GM06990 (cell line): ENCODE measurements at regions not wholly inside any gene's neighbourhood (a gene's known extent, or its start where the extent isn't known, plus 50 kb on each side); places are given as distances from the start of the nearest gene placed in this dataset.

Experiments
- DNase-seq: peaks from one replicate; pipeline ENCODE4 v3.0.0-alpha.2; 2011; ENCODE audit not compliant: insufficient read length; ENCODE audit errors: extremely low read depth
- H3K27me3 ChIP-seq: replicated peaks from 2 replicates; pipeline ENCODE4 v1.6.0; 2011; ENCODE audit warnings: low read length; ENCODE audit not compliant: control insufficient read depth, insufficient read depth
- H3K36me3 ChIP-seq: 2 replicates; pipeline ENCODE4 v1.5.1; 2011; ENCODE audit warnings: low read length; ENCODE audit not compliant: control insufficient read depth, insufficient read depth
- H3K4me3 ChIP-seq: replicated peaks from 2 replicates; pipeline ENCODE4 v1.5.1; 2011; ENCODE audit warnings: low read depth, mild to moderate bottlenecking, control low read depth, low read length
- TF ChIP-seq, protein P1 (sequence below): IDR thresholded peaks from 2 replicates; pipeline ENCODE4 v1.5.1; 2011; ENCODE audit warnings: low read length, control low read depth, mild to moderate bottlenecking, inconsistent platforms; ENCODE audit not compliant: insufficient read depth, poor library complexity, severe bottlenecking

DNA sequence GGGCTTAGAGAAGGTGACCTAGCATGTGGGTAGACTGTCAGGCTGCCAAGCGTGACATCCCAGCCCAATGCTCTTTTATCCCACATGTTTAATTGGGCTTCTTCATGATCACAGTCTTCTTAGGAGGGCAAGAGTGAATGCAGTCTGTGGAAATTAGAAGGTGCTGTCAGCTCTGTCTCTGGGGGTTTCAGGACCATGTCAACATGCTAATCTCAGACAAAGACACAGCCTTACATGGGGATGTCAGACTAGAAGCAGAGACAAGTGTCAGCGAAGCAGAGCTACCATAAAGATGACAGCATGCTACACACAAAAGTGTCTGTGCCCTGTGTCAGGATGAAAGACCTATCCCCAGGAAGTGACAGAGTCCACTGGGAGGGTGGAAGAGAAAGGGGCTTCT is 120.1 kb upstream of the SLC25A36 start:
- H3K27me3 ChIP-seq, result no peaks in the 10 kb centered on the region
- H3K36me3 ChIP-seq, result no peaks in the 10 kb centered on the region
- TF ChIP-seq, protein P1, sequence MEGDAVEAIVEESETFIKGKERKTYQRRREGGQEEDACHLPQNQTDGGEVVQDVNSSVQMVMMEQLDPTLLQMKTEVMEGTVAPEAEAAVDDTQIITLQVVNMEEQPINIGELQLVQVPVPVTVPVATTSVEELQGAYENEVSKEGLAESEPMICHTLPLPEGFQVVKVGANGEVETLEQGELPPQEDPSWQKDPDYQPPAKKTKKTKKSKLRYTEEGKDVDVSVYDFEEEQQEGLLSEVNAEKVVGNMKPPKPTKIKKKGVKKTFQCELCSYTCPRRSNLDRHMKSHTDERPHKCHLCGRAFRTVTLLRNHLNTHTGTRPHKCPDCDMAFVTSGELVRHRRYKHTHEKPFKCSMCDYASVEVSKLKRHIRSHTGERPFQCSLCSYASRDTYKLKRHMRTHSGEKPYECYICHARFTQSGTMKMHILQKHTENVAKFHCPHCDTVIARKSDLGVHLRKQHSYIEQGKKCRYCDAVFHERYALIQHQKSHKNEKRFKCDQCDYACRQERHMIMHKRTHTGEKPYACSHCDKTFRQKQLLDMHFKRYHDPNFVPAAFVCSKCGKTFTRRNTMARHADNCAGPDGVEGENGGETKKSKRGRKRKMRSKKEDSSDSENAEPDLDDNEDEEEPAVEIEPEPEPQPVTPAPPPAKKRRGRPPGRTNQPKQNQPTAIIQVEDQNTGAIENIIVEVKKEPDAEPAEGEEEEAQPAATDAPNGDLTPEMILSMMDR, result no peak
- no peak for DNase-seq
- H3K4me3 ChIP-seq, result no peak overlapping the region

DNA sequence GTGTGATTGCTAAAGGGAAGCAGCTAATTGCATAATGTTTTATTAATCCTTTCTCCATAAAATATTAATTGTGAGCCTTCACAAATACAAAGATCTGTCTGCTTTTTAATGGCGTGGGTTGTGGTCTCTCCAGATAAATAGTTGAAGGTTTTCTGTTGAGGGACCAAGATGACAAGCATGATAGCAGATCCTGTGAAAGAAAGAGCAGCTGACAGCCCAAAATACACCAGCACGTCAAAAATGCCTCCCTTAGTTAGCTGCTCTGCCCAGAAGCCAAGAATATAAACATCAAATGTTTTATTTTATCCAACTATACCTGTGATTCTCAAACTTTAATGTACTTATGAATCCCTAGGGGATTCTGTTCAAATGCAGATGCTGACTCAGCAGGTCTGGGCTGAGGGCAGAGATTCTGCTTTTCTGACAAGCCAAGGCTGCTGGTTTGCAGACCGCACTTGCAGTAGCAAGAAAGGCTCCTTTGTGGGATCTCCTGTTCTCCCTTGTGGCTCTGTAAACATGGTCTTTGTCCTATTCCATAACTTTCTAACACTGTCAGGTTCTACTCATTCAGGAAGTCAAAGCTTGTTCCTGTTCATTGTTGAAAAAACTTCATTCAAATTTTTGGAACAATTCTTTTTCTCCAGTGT is 119.1 kb upstream of the SLC25A36 start:
- TF ChIP-seq, protein P1, result no peak
- H3K27me3 ChIP-seq, result no peaks in the 10 kb centered on the region
- no peak for DNase-seq
- H3K4me3 ChIP-seq, result no peak overlapping the region
- H3K36me3 ChIP-seq, result no peaks in the 10 kb centered on the region

DNA sequence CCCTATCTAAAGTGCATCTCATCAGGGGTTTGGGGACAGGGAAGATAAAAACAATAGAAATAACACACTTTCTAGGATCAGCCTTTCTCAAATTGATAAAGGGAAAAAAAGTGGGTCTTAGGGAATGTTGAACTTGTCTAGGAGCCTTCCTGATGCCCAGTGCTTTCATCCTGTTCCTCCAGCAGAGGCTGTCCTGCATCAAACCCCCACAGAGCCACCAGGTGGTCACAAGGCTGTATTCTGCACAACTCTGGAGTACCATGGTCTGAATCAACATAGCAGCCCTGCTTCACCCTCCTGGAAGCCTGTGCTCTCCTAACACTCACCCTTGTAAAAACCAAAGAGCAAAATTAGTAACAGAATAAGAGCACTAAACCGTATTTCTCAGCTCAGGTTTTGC is 118.5 kb upstream of the SLC25A36 start:
- Histone ChIP-seq H3K36me3 (no peaks in the 10 kb centered on the region), H3K27me3 (no peaks in the 10 kb centered on the region), H3K4me3 (no peak overlapping the region)
- DNase-seq, result no peak
- TF ChIP-seq, protein P1, result no peak

DNA sequence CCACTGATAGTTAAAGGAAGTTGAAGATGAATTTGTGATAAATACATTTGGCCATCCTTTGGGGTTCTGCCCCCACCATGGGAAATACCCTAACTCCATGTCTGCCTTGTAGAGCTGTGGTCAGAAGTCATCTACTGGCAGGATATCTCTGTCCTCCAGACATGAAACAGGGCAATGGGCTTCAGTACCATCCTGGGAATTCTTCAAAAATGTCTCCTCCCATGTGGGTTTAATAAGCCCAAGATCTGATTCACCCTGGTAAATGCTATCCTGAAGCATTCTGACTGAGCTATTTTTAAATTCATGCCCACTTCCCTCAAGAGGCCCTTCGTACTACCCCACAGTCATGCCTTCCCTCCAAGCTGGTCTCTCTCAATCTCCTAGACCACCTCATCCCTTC is 113.7 kb upstream of the SLC25A36 start:
- H3K27me3 ChIP-seq, result no peaks in the 10 kb centered on the region
- TF ChIP-seq, protein P1, result no peak

DNA sequence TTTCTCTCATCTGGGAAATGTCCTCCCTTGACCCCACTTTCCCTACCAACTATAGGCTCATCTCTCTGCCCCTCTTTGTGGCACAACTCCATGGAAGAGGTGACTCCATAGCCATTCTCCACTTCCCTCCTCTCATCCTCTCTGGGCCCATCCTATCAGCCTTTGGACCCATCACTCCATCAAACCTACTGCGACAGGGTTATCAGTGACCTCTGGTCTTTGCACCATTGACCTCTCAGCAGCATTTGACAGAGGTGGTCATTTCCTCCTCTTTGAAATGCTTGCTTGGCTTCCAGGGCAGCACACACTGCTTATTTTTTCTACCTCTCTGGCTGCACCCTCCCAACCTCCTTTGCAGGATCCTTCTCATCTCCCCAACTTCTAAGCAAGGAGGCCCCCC is 113.1 kb upstream of the SLC25A36 start:
- TF ChIP-seq, protein P1, result no peak
- Histone ChIP-seq H3K36me3 (no peaks in the 10 kb centered on the region), H3K4me3 (no peak overlapping the region), H3K27me3 (no peaks in the 10 kb centered on the region)
- no peak for DNase-seq

More for the DNA sequence above, 113.7 kb upstream of the SLC25A36 start:
- DNase-seq, result no peak
- H3K4me3 ChIP-seq, result no peak overlapping the region
- no peaks in the 10 kb centered on the region for H3K36me3 ChIP-seq

DNA sequence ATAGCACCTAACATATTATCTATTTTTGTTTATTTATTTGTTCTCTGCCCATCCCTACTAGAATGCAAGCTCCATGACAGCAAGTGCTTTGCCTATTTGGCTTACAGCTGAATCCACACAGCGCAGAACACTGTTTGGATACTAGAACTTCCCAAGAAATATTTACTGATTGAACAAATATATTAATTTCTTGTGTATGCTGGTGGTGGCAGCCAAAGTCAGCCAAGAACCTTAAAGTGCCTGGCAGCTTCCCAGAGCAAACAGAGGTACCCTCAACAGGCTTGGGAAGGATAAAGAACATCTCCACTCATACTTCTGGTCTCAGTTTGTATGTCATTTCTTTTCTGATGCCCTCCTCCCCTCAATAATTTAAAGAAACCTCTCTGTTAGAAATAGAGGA is 111.8 kb upstream of the SLC25A36 start:
- TF ChIP-seq, protein P1, result no peak
- Histone ChIP-seq H3K36me3 (no peaks in the 10 kb centered on the region), H3K4me3 (no peak overlapping the region), H3K27me3 (no peaks in the 10 kb centered on the region)
- no peak for DNase-seq
